BLaER1 treated with 17β-estradiol and CSF1 and Interleukin-3, amounts not matched to agents 10 nM and 100 nM (cell line): ENCODE measurements at regions not wholly inside any gene's neighbourhood (a gene's known extent, or its start where the extent isn't known, plus 50 kb on each side); places are given as distances from the start of the nearest gene placed in this dataset.

Experiments
- H3K27ac ChIP-seq, 11 experiments: shearing (Covaris generic); formaldehyde crosslinking; 2 replicates each; pipeline ENCODE4 v1.8.1; 2022
- H3K27me3 ChIP-seq, 11 experiments: shearing (Covaris generic); formaldehyde crosslinking; 2 replicates each; pipeline ENCODE4 v1.8.1; 2022
- H3K36me3 ChIP-seq, 11 experiments: shearing (Covaris generic); formaldehyde crosslinking; 2 replicates each; pipeline ENCODE4 v1.8.1; 2022
- H3K4me1 ChIP-seq, 10 experiments: shearing (Covaris generic); formaldehyde crosslinking; 2 replicates each; pipeline ENCODE4 v1.8.1; 2022
- H3K4me2 ChIP-seq, 11 experiments: shearing (Covaris generic); formaldehyde crosslinking; 2 replicates each; pipeline ENCODE4 v1.8.1; 2022
- H3K4me3 ChIP-seq, 10 experiments: shearing (Covaris generic); formaldehyde crosslinking; 2 replicates each; pipeline ENCODE4 v1.8.1; 2022
- H3K9ac ChIP-seq, 11 experiments: shearing (Covaris generic); formaldehyde crosslinking; 2 replicates each; pipeline ENCODE4 v1.8.1; 2022
- H3K9me3 ChIP-seq, 11 experiments: shearing (Covaris generic); formaldehyde crosslinking; replicated peaks in 1 of 11; 2 replicates each; pipeline ENCODE4 v1.8.1; 2022
- H4K20me1 ChIP-seq, 11 experiments: shearing (Covaris generic); formaldehyde crosslinking; 2 replicates each; pipeline ENCODE4 v1.8.1; 2022
- Cebpa-rat ChIP-seq, 11 experiments: shearing (Covaris generic); IDR thresholded peaks; 2 replicates each; pipeline ENCODE4 v1.8.1; 2022

DNA sequence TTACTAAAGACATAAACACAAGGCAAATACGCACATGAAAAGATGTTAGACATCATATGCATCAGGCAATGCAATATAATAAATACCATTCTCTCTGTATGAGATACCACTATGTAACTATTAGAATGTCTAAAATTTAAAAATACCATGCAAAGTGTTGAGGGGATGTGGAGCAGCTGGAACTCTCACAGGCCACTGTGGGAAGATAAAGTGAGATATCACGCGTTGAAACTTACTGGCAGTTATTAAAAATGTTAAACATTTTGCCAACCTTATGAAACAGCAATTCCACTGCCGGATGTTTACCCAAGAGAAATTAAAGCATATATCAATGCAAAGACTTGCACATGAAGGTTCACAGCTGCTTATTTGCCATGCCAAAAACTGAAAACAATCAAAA lies 556.7 kb downstream of the LRRC70 start:
- Histone ChIP-seq H3K4me1 (peaks cover 0 to 37% (median 27%) of the 10 kb centered on the region in 10 experiments; a peak in 15 of 20 replicates), H3K27ac (no peak overlapping the region), H3K4me3 (no peak overlapping the region), H3K4me2 (no peak overlapping the region), H3K27me3 (no peaks in the 10 kb centered on the region), H4K20me1 (no peaks in the 10 kb centered on the region), H3K9me3 (peaks cover 0 to 71% (median 29%) of the 10 kb centered on the region in 11 experiments; a peak in 15 of 22 replicates), H3K36me3 (no peaks in the 10 kb centered on the region; a peak in 1 of 22 replicates), H3K9ac (no peak overlapping the region)
- no peak for TF ChIP-seq Cebpa-rat (IDR thresholded peaks at IDR 0.05)

- no peaks in the 10 kb centered on the region for H3K27me3 ChIP-seq
- peaks cover 0 to 52% (median 27%) of the 10 kb centered on the region in 11 experiments; a peak in 15 of 22 replicates for H3K9me3 ChIP-seq
- peak overlapping the region in 1 of 11 experiments; percentile 13; a peak in 1 of 22 replicates for H3K27ac ChIP-seq
- peak overlapping the region in 7 of 11 experiments; percentile 10 to 90 (median 60); a peak in 9 of 22 replicates for H3K4me2 ChIP-seq
- no peak overlapping the region for H3K9ac ChIP-seq
- no peak for TF ChIP-seq Cebpa-rat (IDR thresholded peaks at IDR 0.05)
- no peak overlapping the region; a peak in 1 of 20 replicates for H3K4me3 ChIP-seq
- peaks cover 21 to 73% (median 62%) of the 10 kb centered on the region in 10 experiments for H3K4me1 ChIP-seq
- no peaks in the 10 kb centered on the region; a peak in 1 of 22 replicates for H3K36me3 ChIP-seq
- no peaks in the 10 kb centered on the region for H4K20me1 ChIP-seq
Measured at GRCh38 chr5:63131626-63132285, 553.1 kb downstream of the LRRC70 start.

DNA sequence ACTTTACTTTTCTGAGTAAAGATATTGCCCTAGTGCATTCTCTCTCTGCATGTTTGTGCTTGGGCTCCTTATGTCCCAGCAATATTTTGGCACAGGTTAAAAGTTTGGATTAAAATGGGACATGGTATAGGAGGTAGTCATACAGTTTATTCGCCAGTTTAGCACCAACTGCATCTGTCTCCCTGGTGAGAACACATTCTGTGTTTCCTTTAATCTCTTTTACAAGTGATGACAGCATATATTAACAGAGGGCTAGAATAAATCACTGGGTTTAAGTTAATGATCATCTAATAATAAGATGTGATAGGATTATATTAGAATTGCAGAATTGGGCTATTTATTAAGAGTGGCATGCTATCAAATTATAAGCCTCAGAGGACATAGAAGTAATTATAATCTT lies 550.1 kb downstream of the LRRC70 start:
- Histone ChIP-seq H3K4me3 (peak overlapping the region in 2 of 10 experiments; percentile 9 to 20; a peak in 1 of 20 replicates), H3K27ac (peak overlapping the region in 7 of 11 experiments; percentile 3 to 71 (median 61); a peak in 8 of 22 replicates), H3K9ac (peak overlapping the region in 3 of 11 experiments; percentile 31 to 65 (median 32); a peak in 4 of 22 replicates), H3K9me3 (peaks cover 0 to 25% (median 4%) of the 10 kb centered on the region in 11 experiments; a peak in 11 of 22 replicates), H3K36me3 (no peaks in the 10 kb centered on the region), H3K4me2 (peak overlapping the region in 9 of 11 experiments; percentile 34 to 90 (median 65); a peak in 17 of 22 replicates), H3K27me3 (no peaks in the 10 kb centered on the region), H3K4me1 (peaks cover 21 to 97% (median 84%) of the 10 kb centered on the region in 10 experiments), H4K20me1 (no peaks in the 10 kb centered on the region)
- no peak for TF ChIP-seq Cebpa-rat (IDR thresholded peaks at IDR 0.05)

GRCh38 chr5:63128018-63128417 lies 549.4 kb downstream of the LRRC70 start:
- H3K4me3 ChIP-seq, result peak overlapping the region in 4 of 10 experiments; percentile 1 to 20 (median 9); a peak in 3 of 20 replicates
- H3K4me1 ChIP-seq, result peaks cover 21 to 95% (median 82%) of the 10 kb centered on the region in 10 experiments
- peak overlapping the region; percentile 16 to 90 (median 63); a peak in 20 of 22 replicates for H3K4me2 ChIP-seq
- no peaks in the 10 kb centered on the region for H3K36me3 ChIP-seq
- peak overlapping the region in 4 of 11 experiments; percentile 11 to 65 (median 32); a peak in 6 of 22 replicates for H3K9ac ChIP-seq
- no peaks in the 10 kb centered on the region for H3K27me3 ChIP-seq
- no peak for TF ChIP-seq Cebpa-rat (IDR thresholded peaks at IDR 0.05)
- H4K20me1 ChIP-seq, result no peaks in the 10 kb centered on the region
- H3K9me3 ChIP-seq, result peaks cover 0 to 25% (median 4%) of the 10 kb centered on the region in 11 experiments; a peak in 7 of 22 replicates
- H3K27ac ChIP-seq, result peak overlapping the region in 6 of 11 experiments; percentile 24 to 71 (median 61); a peak in 11 of 22 replicates

DNA sequence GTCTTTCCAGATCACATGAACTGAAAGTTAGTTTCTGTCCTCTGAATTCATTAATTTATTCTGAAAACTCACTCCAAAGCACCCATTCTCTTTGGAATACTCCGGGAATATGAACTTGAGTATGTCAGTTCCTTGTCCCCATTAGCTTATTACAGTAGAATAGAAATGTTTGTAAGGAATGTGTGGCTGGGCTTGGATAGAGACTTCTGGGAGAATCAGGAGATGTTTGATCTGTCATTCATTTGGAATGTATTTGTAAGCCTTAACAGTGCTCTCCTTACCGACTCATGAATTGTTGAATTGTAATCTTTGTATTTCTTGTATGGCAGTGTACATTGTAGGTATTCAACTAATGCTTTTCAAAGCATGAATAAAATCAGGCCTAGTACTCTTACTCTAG lies 548.4 kb downstream of the LRRC70 start:
- Histone ChIP-seq H4K20me1 (no peaks in the 10 kb centered on the region), H3K4me1 (peaks cover 16 to 91% (median 72%) of the 10 kb centered on the region in 10 experiments), H3K27ac (peak overlapping the region in 6 of 11 experiments; percentile 3 to 71 (median 61); a peak in 8 of 22 replicates), H3K9me3 (peaks cover 0 to 23% (median 0%) of the 10 kb centered on the region in 11 experiments; a peak in 6 of 22 replicates), H3K9ac (peak overlapping the region in 1 of 11 experiments; percentile 30; a peak in 1 of 22 replicates), H3K27me3 (no peaks in the 10 kb centered on the region), H3K4me2 (peak overlapping the region in 9 of 11 experiments; percentile 11 to 90 (median 57); a peak in 16 of 22 replicates), H3K36me3 (no peaks in the 10 kb centered on the region), H3K4me3 (no peak overlapping the region)
- no peak for TF ChIP-seq Cebpa-rat (IDR thresholded peaks at IDR 0.05)

GRCh38 chr5:63125862-63126261 lies 547.2 kb downstream of the LRRC70 start:
- H3K36me3 ChIP-seq, result no peaks in the 10 kb centered on the region
- no peaks in the 10 kb centered on the region for H4K20me1 ChIP-seq
- peaks cover 0 to 32% (median 0%) of the 10 kb centered on the region in 11 experiments; a peak in 8 of 22 replicates for H3K9me3 ChIP-seq
- peak overlapping the region in 8 of 11 experiments; percentile 2 to 90 (median 64); a peak in 11 of 22 replicates for H3K4me2 ChIP-seq
- no peaks in the 10 kb centered on the region for H3K27me3 ChIP-seq
- H3K4me1 ChIP-seq, result peaks cover 12 to 86% (median 64%) of the 10 kb centered on the region in 10 experiments
- no peak overlapping the region for H3K9ac ChIP-seq
- no peak overlapping the region for H3K4me3 ChIP-seq
- TF ChIP-seq Cebpa-rat (IDR thresholded peaks at IDR 0.05), result no peak
- peak overlapping the region in 1 of 11 experiments; percentile 71; a peak in 2 of 22 replicates for H3K27ac ChIP-seq

DNA sequence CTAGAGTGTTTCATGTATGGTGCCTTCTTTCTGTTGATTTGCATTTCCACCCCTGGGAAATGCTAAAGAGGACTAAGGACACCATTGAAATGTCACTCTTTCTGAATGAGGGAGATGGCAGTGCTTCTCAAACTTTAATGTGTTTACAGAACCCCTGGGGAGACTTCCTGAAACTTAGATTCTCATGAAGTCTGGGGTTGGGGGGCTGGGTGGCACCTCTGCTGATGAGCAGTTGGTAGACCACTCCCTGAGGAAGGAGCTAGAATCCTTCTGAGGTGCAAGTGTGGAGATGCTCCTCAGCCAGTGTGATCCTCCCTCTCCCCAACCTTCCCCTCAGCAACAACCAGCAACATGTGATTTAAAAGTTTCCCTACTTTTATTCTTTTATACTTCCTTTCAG lies 546.8 kb downstream of the LRRC70 start:
- Histone ChIP-seq H3K4me3 (no peak overlapping the region), H3K9me3 (peaks cover 0 to 37% (median 0%) of the 10 kb centered on the region in 11 experiments; a peak in 8 of 22 replicates), H3K27ac (peak overlapping the region in 3 of 11 experiments; percentile 10 to 13 (median 11); a peak in 2 of 22 replicates), H3K27me3 (no peaks in the 10 kb centered on the region), H3K9ac (no peak overlapping the region), H3K4me2 (peak overlapping the region in 7 of 11 experiments; percentile 36 to 90 (median 71); a peak in 12 of 22 replicates), H3K4me1 (peaks cover 12 to 81% (median 59%) of the 10 kb centered on the region in 10 experiments), H4K20me1 (no peaks in the 10 kb centered on the region), H3K36me3 (no peaks in the 10 kb centered on the region)
- no peak for TF ChIP-seq Cebpa-rat (IDR thresholded peaks at IDR 0.05)

DNA sequence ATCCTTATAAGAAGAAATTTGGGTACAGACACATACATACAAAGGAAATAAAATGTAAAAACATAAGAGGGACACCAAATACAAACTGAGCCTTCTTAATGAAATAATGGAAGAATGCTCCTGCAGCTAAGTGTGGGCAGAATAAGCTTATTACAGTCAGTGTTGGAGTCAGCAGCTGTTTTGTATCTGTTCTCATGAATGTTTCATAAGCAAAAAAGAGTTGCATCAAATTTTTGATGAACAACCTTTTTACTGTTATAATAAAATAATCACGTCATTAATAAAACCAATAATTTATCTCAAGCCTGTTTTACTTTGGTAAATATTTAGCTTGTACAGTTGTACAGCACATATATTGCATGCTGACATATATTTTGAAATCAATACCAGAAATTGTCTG lies 545.6 kb downstream of the LRRC70 start:
- no peak for TF ChIP-seq Cebpa-rat (IDR thresholded peaks at IDR 0.05)
- Histone ChIP-seq H3K4me1 (peaks cover 12 to 70% (median 48%) of the 10 kb centered on the region in 10 experiments), H3K4me2 (peak overlapping the region in 1 of 11 experiments; percentile 90; a peak in 3 of 22 replicates)

DNA sequence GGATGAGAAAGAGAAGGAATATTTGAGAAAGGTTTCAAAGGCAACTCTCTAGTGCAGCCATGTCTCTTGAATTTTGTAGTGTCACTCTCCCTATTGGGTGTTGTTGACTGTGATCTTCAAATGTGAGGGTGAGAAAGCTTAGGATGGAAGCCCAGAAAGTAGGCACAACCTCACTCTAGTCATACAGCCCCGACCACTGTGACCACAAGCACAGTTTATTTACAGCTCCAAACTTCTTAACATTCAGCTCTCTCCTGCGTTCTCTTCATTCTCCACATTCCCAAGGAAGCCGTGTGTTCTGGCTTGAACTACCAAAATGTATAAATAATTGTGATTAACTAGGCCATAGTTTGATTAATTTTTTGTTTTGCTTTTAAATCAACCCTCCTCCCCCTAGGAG lies 542.9 kb downstream of the LRRC70 start:
- H3K36me3 ChIP-seq, result no peaks in the 10 kb centered on the region
- no peaks in the 10 kb centered on the region for H4K20me1 ChIP-seq
- peaks cover 0 to 42% (median 20%) of the 10 kb centered on the region in 10 experiments; a peak in 15 of 20 replicates for H3K4me1 ChIP-seq
- no peak for TF ChIP-seq Cebpa-rat (IDR thresholded peaks at IDR 0.05)
- H3K27me3 ChIP-seq, result no peaks in the 10 kb centered on the region
- H3K4me3 ChIP-seq, result no peak overlapping the region
- H3K4me2 ChIP-seq, result peak overlapping the region in 2 of 11 experiments; percentile 11 to 32; a peak in 2 of 22 replicates
- H3K9ac ChIP-seq, result no peak overlapping the region
- H3K9me3 ChIP-seq, result peaks cover 0 to 43% (median 5%) of the 10 kb centered on the region in 11 experiments; a peak in 10 of 22 replicates
- H3K27ac ChIP-seq, result no peak overlapping the region

More for the DNA sequence above, 545.6 kb downstream of the LRRC70 start:
- no peak overlapping the region for H3K27ac ChIP-seq
- H3K9me3 ChIP-seq, result peaks cover 0 to 43% (median 5%) of the 10 kb centered on the region in 11 experiments; a peak in 10 of 22 replicates
- H3K9ac ChIP-seq, result no peak overlapping the region
- no peaks in the 10 kb centered on the region for H3K36me3 ChIP-seq
- H4K20me1 ChIP-seq, result no peaks in the 10 kb centered on the region
- no peaks in the 10 kb centered on the region for H3K27me3 ChIP-seq
- H3K4me3 ChIP-seq, result no peak overlapping the region
